GM12872 (cell line): ENCODE measurements at regions not wholly inside any gene's neighbourhood (a gene's known extent, or its start where the extent isn't known, plus 50 kb on each side); places are given as distances from the start of the nearest gene placed in this dataset.

Experiments used
- TF ChIP-seq, protein P1 (sequence below): IDR thresholded peaks from 3 replicates; pipeline ENCODE4 v1.5.1; 2011; ENCODE audit warnings: low read depth, mild to moderate bottlenecking, low read length, moderate library complexity; ENCODE audit not compliant: insufficient read depth

DNA sequence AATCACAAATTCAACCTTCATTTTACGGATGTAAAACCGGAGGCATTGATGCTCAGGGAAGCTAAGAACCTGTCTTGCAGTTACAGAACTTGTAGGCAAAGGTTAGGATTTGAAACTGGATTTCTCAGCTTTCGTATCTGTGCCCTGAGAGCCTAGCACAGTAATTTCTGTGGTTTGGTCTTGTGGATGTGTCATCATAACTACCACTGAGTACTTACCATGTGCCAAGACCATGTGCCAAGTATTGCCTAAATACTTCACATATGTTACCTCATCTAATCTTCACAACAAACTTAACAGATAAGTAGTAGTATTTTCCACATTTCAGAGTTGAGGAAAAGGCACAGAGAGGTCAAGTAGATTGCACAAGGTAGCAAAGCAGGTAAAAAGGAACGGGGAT lies 140.7 kb downstream of the NXPE2 start:
- TF ChIP-seq, protein P1, sequence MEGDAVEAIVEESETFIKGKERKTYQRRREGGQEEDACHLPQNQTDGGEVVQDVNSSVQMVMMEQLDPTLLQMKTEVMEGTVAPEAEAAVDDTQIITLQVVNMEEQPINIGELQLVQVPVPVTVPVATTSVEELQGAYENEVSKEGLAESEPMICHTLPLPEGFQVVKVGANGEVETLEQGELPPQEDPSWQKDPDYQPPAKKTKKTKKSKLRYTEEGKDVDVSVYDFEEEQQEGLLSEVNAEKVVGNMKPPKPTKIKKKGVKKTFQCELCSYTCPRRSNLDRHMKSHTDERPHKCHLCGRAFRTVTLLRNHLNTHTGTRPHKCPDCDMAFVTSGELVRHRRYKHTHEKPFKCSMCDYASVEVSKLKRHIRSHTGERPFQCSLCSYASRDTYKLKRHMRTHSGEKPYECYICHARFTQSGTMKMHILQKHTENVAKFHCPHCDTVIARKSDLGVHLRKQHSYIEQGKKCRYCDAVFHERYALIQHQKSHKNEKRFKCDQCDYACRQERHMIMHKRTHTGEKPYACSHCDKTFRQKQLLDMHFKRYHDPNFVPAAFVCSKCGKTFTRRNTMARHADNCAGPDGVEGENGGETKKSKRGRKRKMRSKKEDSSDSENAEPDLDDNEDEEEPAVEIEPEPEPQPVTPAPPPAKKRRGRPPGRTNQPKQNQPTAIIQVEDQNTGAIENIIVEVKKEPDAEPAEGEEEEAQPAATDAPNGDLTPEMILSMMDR, result no peak

GRCh38 chr11:114820621-114821020 lies 142.3 kb downstream of the NXPE2 start:
- TF ChIP-seq, protein P1, result no peak

- TF ChIP-seq, protein P1, result no peak
Measured at GRCh38 chr11:114821621-114822412, 143.5 kb downstream of the NXPE2 start.

- TF ChIP-seq, protein P1, result no peak
Measured at GRCh38 chr11:114826910-114827442, 148.6 kb downstream of the NXPE2 start.

DNA sequence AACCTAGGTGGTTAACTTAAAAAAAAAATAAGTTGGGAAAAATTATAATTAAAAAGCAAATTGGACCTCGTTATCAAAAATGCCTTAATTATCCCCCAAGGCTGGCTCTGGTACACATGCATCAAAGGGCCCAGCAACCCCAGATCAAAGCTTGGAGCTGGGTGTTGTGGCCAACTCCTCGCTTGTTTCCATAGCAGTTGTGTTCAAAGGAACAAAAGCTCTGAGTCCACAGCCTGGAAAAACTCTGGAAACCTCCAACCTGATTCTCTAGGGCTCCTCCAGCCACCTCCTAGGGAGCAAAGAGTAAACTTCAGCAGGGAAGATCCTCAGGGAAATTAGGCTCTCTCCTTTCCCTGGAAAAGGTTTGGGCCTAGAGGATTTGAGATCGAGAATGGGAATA lies 149.4 kb downstream of the NXPE2 start:
- TF ChIP-seq, protein P1, result no peak

- TF ChIP-seq, protein P1, result no peak
Measured at GRCh38 chr11:114832532-114833125, 154.3 kb downstream of the NXPE2 start.

DNA sequence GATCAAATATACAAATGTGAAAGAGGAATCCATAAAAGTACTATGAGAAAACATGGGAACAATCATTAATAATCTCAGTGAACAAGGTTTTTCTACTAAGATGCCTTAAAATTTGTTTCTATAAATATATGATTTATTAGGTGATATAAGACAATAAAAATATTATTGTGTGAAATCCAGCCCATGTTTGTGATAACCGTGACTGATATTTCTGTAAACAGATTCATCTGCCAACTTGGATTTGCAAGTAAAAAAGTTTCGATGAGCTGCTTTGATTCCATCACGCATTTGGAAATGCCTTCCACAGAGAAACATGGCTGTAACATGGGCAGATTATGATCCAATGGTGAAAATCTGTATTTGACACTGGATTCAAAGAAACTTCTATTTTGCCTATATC lies 157.8 kb downstream of the NXPE2 start:
- TF ChIP-seq, protein P1, result no peak
